GM12891 (cell line): ENCODE measurements at regions not wholly inside any gene's neighbourhood (a gene's known extent, or its start where the extent isn't known, plus 50 kb on each side); places are given as distances from the start of the nearest gene placed in this dataset.

Experiments used
- PAX5 ChIP-seq: IDR thresholded peaks from 2 replicates; pipeline ENCODE4 v1.6.1; 2011; ENCODE audit warnings: low read length, moderate library complexity, mild to moderate bottlenecking; ENCODE audit not compliant: insufficient read depth, severe bottlenecking
- POLR2A ChIP-seq: IDR thresholded peaks from 2 replicates; pipeline ENCODE4 v1.6.1; 2011; ENCODE audit warnings: low read depth, low read length, control low read depth
- TAF1 ChIP-seq: IDR thresholded peaks from 2 replicates; pipeline ENCODE4 v1.6.1; 2011; ENCODE audit warnings: low read depth, low read length, control low read depth

GRCh38 chr4:72902354-72902753 is 167.2 kb downstream of the COX18 start:
- TF ChIP-seq POLR2A (no peak), PAX5 (no peak), TAF1 (no peak)
